GM19239 (cell line): ENCODE measurements at regions not wholly inside any gene's neighbourhood (a gene's known extent, or its start where the extent isn't known, plus 50 kb on each side); places are given as distances from the start of the nearest gene placed in this dataset.
"Not testable (repeated sequence)": the region's sequence is repeated elsewhere in the genome, so short reads cannot be mapped to it uniquely, and the experiment has no call there.

Experiments
- DNase-seq: peaks from one replicate; pipeline ENCODE4 v3.0.0; 2011; ENCODE audit warnings: low spot score; ENCODE audit not compliant: insufficient read length
- FAIRE-seq: peaks from 2 replicates; lab custom pipeline; 2011; peaks lifted over from hg19 to GRCh38; lab: Jason Lieb, UNC

GRCh38 chr4:170193496-170193895 lies 103.7 kb upstream of the AADAT start:
- DNase-seq = no peak
- FAIRE-seq = no peak

DNA sequence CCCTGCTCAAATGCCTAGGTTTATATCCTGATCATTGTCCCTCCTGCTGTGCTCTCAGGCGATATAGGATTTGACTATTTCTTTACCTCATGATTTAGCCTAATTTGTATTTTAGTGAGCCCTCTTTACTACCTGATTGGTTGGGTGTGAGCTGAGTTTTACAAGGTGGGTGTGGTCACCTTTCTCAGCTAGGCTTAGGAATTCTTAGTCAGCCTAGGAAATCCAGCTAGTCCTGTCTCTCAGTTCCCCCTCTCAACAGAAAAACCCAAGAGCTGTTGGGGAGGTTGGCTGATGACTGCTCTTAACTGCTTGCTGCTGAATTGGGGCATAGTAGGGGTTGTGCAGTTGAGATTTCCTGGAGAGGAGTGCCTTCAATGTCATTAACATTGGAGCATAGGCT lies 100.5 kb upstream of the AADAT start:
- DNase-seq (no peak), FAIRE-seq (no peak)

DNA sequence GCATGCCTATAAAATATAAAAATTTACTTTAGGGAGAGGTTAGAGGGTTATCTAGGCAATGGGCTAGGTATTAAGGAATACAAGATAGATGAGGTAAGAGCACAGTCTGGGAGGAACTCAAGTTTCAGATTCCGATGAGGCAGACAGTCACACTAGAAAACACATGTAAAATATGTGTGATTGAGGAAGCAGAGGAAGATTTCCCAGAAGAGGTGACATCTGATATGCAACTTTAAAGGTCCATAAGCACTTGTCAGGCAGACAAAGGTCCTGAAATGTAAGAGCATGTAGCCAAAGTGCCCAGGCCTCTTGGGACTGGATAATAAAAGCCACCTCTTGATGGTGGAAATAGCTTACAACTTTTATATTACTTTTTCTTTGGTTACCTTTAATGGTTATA lies 81.1 kb upstream of the AADAT start:
- no peak for FAIRE-seq
- DNase-seq = no peak

GRCh38 chr4:170169699-170170098 lies 79.9 kb upstream of the AADAT start:
- DNase-seq (no peak), FAIRE-seq (no peak)

DNA sequence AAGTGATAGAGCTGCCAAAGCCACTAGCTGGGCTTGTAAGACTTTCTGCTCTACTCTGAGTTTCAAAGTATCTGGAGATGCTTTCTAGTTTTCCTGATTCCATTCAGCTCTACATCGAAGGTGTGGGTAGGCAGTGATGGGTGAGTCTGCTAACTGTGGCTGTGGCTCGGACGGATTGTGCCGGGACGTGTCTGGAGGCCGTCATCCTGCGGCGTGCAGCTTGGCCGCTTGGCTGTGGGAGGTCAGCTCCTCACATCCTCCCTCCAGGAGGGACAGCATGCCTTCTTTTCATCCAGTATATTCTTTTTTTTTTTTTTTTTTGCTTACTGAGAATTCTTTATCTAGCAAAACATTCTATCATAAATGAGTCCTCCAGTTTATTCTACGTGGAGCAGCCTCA lies 77.9 kb upstream of the AADAT start:
- FAIRE-seq (no peak), DNase-seq (no peak)

- FAIRE-seq, DNase-seq: not testable (repeated sequence)
These were observed 76.4 kb upstream of the AADAT start for GRCh38 chr4:170166193-170166592.

DNA sequence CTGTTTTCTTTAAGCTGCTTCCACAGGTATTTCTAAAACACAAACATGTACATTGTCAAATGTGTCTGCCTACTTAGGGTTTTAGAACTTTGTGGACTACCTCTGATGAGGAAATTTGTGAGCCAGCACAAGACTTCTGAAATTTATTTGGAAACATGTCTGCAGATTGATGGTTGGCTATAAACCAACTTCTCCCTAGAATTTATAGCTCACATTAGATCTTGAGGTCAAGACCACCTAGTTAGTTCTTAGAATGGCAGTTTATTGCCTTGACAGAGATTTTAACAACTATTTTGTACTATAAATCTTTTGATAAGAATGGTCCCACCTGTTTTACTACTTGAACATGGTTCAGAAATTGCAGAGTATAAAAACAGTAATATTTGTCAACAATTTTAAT lies 72.7 kb upstream of the AADAT start:
- DNase-seq (no peak), FAIRE-seq (no peak)

DNA sequence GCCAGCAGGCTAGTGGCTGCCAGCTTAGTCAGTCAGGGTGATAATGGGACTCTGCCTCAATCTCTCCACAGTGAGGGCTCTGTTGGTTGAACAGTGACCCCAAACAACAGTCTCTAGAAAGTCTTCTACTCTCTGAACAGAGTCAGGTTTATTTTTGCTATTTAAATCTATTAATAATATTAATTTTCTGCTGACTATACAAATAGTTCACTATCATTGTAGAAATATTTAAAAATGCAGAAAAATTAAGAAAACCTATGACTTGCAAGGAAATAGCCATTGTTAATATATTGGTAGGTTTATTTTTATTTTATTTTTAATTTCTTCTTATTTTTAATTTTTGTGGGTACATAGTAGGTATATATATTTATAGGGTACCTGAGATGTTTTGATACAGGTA lies 67.9 kb upstream of the AADAT start:
- DNase-seq = no peak
- no peak for FAIRE-seq

DNA sequence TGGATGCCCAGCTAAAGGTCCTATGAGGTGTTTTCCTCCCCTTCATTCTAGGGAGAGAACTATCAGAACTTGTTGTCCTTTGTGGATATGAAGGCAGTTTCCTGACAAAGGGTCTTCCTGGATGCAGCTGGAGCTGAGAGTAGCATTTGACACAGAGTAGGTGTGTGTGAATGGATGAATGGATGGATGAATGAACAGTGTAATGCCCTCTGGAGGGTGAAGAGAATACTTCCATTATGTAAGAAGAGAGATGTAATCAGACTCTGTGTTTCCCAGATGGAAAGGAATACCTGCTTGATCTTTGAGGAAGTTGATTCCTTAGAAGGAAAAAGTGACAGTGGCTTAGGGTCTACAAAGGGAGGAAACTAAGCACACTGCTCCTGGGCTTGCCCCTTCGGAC lies 55.4 kb upstream of the AADAT start:
- no peak for DNase-seq
- no peak for FAIRE-seq

GRCh38 chr4:170139764-170140163 lies 50.0 kb upstream of the AADAT start:
- no peak for DNase-seq
- no peak for FAIRE-seq
